ENCODE measurements at regions not wholly inside any gene's neighbourhood (a gene's known extent, or its start where the extent isn't known, plus 50 kb on each side); places are given as distances from the start of the nearest gene placed in this dataset.
"Not testable (repeated sequence)": the region's sequence is repeated elsewhere in the genome, so short reads cannot be mapped to it uniquely, and the experiment has no call there.

DNA sequence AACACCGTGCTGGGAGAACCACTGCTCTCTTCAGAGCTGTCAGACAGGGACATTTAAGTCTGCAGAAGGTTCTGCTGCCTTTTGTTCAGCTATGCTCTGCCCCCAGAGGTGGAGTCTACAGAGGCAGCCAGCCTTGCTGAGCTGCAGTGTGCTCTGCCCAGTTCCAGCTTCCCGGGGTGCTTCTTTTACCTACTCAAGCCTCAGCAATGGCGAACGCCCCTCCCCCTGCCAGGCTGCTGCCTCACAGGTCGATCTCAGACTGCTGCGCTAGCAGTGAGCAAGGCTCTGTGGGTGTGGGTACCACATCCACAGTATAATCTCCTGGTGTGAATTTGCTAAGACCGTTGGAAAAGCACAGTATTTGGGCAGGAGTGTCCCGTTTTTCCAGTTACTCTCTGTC lies 133.1 kb upstream of the PHYHIPL start:
- not testable (repeated sequence) for DNase-seq (ENCODE audit: low spot score)

DNA sequence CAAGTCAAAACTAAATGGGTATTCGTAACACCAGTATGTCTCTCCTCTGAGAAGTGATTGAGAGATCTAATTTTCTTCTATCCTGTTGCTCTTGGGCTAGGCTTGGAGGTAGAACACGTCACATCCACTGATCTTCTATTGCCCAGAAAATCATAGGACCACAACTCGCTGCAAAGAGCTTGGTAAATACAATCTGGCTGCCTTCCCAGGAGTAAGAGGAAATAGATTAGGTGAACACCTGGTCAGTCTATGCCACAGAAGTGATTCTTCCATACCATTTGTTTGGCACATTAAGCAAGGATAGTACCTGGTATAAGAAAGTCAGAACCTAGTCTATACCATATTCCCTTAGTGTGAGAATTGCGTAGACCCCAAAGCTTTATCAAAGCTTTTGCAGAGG lies 129.3 kb upstream of the PHYHIPL start:
- DNase-seq (ENCODE audit: low spot score) = no peak

DNA sequence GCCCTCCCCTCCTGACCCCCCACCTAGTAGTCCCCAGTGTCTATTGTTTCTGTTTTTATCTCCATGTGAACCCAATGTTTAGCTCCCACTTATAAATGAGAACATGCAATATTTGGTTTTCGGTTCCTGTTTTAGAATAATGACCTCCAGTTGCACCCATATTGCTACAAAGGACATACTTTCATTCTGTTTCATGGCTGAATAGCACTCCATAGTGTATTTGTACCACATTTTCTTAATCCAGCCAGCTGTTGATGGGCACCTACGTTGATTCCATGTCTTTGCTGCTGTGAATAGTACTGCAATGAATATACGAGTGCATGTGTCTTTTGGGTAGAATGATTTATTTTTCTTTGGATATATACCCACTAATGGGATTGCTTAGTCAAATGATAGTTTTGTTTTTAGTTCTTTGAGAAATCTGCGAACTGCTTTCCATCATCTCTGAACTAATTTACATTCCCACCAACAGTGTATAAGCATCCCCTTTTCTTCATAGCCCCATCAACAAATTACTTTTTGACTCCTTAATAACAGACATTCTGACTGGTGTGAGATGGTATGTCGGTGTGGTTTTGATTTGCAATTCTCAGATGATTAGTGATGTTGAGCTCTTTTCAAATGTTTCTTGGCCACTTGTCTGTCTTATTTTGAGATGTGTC lies 128.4 kb upstream of the PHYHIPL start:
- DNase-seq (ENCODE audit: low spot score) = no peak

DNA sequence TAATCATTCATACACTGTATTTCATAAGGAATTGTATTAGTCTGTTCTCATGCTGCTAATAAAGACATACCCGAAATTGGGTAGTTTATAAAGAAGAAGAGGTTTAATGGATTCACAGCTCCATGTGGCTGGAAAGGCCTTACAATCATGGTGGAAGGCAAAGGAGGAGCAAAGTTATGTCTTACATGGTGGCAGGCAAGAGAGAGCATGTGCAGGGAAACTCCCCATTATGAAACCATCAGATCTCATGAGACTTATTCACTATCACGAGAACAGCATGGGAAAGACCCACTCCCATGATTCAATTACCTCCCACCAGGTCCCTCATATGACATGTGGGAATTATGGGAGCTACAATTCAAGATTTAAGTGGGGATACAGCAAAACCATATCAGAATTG lies 122.9 kb upstream of the PHYHIPL start:
- not testable (repeated sequence) for DNase-seq (ENCODE audit: low spot score)

DNA sequence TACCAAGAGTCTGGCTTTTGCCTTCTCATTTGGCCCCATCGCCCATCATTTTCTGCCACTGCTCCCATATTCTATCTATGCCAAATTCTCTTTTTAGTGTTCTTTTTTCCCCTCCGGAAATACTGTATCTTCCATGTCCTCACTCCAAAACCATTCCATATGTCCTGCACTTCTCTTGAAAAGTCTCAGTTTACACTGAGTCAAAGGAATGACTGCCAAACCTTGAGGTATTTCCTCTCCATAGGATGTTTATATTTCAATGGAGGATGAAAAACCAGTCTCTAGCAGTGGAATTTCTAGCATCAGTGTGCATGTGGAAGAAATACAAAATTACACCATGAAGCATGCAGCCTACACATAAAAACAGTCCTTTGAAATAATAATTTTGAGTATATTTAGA lies 121.4 kb upstream of the PHYHIPL start:
- no peak for DNase-seq (ENCODE audit: low spot score)

DNA sequence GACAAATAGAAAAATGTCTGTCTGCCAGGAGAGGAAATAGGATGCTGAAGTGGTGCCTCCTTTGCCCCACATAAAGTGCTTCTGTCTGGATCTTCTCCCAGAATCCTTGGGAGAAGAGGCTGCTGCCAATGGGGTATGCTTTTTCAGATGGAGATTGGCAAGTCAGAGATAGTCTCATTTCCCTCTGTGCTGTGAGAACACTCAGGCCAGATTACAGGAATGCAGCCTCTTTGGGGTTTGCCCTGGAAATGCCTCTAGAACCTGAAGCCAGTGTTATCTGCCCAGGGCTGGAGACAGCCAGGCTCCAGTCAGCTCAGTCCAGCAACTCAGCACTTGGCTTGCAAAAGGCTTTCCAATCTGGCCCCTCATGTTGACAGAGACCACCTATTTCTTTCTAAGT lies 119.1 kb upstream of the PHYHIPL start:
- no peak for DNase-seq (ENCODE audit: low spot score)

DNA sequence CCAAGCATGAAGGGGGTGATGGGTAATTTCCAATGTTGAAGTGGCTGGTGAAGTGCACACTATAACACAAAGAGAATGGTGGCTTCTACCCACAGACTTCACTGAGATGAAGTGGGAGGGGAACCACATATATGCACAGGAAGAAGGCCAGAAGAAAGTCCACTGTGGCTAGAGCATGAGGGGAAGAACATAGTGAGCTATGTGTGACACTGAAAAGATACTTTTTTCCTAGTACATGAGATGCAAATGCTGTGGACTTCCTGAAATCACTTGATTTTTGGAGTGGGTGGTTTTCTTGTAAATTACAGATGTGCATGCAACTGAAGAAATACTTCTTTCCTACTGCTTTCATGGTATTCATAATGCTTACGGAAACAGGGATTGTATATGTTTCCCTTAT lies 115.6 kb upstream of the PHYHIPL start:
- DNase-seq (ENCODE audit: low spot score) = no peak

DNA sequence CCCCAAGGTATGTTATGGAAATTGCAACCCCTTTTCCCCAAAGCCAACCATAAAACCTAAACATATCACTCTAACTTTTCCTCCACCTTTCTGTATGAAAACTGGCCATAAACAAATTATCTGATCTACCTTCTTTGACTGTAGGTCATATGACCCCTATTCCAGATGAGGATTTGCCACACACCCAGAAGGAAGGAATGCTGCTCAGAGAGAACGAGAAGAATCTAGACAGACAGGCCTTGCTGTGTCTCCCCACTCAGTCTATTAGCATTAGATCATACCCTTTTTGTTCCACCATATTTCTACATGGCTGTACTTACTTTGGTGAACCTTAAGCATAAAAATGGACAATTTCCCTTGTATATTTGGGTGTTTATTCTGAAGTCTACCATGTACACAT lies 113.0 kb upstream of the PHYHIPL start:
- DNase-seq (ENCODE audit: low spot score) = no peak

DNA sequence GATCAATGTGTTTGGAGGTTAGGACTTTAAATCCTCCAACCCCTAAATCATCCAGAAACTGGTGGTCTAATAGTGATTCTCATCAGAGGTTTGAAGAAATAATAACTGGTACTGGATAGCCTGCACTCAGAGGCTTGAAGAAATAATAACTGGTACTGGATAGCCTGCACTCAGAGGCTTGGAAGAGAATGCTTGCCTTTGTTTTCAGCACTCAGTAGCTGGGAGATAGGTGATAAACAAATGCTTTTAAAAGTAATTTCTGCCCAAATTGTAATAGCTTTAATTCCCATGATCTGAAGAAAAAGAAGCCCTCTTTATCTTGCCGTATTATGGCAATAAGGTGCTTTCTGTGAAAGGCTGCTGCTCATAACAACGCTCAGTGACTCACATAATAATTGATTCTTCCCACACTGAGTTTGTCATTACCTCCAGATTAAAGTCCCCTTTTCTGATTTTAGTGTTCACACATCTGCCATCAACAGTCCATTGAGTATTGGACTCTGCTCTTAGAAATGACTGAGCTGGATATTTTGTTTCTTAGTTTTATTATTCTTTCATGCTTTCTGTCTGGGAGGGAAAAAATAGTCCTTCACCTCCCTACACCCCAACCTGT lies 112.3 kb upstream of the PHYHIPL start:
- DNase-seq (ENCODE audit: low spot score) = no peak

DNA sequence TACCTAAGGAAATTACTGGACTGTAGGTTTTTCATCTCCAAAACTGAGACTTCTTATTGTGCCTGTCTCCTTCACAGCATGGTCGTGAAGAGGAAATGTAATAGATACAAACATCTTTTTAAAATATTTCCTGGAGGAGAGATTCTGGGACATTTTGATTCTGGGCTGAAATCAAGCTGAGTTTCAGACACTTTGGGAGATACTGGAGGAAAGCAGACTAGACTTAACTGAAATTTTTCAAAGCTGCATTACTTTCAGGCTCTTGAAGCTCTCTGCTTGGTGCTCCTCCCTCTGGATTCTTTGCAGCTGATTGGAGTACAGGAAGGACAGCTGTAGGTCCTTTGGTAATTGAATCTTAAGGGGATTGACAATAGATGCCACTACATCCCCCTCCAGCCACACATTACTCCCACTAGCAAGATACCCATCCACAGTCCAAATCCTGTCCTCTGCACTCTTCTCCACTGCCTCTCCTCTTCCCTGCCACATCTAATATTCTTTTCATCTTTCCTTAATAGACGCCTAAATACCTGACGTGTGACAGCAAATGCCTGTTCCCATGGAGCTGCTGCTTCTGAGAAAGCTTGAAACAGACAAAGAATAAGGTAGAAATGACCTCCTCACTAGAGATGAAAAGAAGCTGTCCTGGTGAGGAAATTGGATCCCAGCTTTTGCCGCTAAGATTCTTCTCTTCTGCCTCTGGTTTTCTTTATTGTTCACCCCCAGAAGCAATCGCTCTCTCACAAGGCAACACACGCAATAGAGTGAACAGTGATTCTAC lies 111.5 kb upstream of the PHYHIPL start:
- DNase-seq (ENCODE audit: low spot score) = no peak

DNA sequence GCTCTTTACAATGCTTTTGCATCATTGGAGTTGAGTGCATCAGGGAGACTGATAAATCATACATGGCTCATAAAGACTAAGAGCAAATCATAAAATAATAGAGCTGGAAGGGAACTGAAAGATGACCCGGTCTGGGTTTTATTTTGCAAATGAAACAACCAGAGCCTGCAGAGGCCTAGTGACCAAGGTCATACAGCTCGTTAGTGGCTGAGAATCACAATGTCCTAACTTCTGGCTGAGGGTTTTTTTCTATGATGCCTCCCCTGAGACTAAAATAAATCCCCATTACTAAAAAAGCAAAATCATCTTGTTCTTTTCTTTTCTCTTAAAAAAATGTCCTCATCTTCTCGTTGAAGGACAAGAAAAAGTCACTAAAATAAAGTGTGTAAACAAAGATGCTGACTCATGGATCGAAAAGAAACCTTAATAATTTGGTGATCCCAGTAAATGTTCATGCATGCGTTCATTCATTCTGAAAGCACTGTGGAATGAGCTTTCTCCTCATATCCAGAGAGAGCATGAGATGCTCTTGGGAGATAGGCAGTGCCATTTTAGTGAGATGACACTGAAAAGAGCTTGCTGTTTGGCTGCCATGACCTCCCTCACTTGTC lies 107.8 kb upstream of the PHYHIPL start:
- no peak for DNase-seq (ENCODE audit: low spot score)

DNA sequence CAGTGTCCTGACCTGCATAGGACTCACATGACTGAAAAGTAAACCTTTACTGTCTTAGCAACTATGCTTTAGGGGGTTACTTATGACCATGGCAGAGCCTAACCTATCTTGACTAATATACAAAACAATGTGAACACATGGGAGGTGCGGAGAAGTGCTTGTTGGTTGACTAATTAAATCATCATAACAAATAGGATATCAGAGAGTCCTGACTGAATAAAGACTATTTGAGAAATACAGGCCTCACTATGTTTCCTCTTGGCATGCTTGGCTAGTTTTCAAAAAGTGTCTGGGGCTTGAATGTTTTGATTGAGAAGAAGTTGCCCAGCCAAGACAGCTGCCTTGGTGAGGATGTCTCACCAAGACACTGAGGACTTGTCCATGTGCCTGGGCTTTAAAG lies 104.4 kb upstream of the PHYHIPL start:
- no peak for DNase-seq (ENCODE audit: low spot score)

DNA sequence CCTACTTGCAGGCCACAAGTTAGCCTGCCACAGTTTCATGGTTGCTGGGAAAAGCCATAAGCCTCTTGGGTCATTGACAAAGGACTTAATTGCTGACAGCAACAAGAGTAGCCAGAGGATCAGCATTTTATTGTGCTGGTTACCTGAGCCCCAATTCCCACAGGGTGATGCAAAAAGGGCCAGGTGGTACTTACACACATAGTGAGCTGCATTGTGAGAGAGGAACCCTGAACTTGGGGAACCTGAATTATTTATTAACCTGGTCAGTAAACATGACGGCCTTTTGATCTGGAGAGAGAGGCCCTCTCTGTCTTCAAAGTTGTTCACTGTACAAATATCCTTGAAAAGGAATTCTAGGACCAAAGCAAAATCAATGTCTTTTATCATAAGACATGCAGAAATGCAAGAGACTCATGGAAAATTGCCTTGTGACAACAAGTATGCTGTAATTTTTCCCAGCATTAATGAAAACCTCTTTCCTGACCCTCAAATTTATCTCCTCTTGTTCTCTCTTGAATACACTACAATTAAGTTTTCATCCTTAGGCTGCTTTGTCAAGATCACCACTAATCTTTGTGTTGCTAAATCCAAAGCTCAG lies 102.9 kb upstream of the PHYHIPL start:
- no peak for DNase-seq (ENCODE audit: low spot score)

DNA sequence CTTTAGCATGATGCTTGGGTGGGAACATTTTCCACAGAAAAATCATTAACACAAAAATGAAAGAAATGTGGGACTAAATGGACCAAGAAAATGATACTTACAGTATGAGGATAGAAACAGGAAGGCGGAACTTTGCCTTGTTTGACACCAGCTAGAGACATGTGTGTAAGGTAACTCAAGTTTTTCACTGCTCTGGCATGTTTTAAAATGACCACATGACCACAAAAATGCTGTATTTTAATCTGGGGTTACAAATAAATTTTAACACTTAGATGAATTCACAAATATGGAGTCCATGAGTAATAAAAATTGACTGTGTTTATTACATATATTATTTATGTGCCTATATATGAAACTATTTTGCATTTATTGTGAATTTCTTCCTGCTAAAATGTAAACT lies 100.9 kb upstream of the PHYHIPL start:
- DNase-seq (ENCODE audit: low spot score) = no peak

DNA sequence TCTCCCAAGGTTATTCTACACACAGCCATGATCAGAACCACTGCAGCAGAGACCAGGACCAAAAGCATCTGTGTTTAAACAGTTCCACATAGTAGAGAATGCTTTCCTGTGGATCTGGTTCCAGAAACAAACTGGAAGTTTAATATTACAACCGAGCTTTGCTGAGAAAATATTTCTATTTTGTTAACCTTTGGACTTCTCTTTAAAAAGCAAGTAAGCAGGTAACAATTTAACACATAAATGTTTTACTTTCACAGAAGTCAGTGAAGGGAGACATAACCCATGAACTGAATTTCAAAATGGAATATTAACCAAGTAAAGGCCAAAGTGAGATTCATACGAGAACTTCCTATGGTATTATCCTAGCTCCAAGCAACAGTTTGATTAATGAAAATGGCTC lies 98.6 kb upstream of the PHYHIPL start:
- DNase-seq (ENCODE audit: low spot score) = no peak

DNA sequence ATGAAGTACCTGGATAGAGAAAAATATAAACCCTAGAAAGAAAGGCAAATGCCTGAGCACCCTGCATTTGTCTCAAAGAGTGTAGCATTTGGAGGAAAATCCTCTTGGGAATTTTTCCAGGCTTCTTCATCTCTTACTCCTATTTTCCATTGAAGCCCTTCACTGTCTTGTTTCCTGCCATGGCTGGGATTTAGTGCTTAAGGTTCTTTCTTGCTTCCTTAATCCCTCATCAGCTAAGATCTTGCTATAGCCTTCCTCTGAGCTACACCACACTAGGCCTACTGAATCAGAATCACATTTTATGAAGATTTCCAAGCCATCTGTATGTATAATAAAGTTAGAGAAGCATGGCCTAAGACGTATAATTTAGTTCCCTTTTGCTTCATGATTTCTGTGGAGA lies 97.5 kb upstream of the PHYHIPL start:
- DNase-seq (ENCODE audit: low spot score) = no peak

DNA sequence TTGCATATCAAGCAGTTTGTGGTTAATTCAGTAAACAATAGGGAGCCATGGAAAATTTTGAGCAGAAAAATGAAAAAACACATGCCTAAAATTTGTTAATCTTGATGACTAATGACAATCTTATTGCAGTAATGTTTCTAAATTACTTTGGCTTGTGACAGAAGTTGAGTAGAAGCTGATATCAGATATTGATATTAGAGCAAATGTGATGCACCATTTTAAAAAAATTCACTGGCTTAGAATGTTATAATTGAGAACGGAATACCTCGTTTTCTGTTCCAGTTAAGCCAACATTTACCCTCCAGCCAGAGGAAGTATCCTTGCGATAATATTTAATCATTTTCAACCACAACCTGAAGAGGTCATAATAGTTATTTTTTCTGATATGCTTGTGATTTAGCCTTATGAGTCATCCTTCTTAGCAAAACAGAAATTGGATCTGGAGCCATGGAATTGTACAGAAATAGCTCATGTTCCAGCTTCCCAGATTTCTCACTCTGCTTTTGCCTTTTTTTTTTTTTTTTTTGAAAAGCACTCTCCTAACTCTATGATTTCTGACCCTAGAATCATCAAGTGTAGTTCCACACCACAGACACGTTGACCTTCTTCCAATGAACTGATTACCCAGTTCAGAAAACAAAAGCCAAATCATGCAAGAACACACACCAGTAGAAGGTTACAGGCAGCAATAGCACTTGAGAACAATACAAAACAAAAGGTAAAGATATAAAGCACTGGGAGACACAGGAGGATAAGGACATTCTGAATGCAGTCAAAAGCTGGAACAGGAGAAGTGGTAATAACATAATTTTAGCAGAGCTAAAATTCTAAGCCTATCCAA lies 96.8 kb upstream of the PHYHIPL start:
- peak; percentile 53 for DNase-seq (ENCODE audit: low spot score)

DNA sequence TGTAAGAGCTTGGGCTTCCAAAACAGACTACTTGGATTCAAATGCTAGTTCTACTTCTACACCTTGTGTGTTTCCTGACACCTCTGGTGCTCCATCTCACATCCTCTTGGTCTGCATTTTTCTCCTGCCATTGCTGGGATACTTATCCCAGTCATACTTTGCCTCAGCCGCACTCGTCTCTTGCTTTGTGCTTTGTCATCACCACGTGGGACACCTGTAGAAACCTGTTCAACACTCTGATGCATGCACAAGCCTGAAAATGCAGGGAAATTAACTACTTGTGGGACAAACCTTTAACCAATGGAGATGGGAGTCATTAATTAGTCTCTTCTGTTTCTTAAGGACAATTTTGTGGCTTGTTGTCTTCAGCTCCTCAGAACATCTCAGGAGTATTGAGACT lies 94.2 kb upstream of the PHYHIPL start:
- no peak for DNase-seq (ENCODE audit: low spot score)

DNA sequence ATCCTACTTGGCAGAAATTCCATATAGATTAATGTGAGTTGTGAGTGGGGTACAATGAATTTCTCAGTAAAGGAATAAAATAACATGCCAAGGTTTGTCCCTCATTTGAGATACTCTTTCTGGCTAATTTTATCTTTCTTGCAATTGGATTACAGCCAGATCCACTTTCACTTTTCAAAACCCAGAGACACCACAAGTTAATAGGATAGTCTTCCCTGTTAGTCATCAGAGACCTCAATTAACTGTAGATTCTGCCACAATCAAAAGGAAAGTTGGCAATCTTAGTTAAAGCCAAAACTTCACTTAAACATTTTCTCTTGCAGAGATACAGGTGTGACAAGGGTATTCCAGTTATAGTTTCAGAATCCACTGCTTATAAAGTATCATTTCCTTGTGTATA lies 91.4 kb upstream of the PHYHIPL start:
- DNase-seq (ENCODE audit: low spot score) = no peak

DNA sequence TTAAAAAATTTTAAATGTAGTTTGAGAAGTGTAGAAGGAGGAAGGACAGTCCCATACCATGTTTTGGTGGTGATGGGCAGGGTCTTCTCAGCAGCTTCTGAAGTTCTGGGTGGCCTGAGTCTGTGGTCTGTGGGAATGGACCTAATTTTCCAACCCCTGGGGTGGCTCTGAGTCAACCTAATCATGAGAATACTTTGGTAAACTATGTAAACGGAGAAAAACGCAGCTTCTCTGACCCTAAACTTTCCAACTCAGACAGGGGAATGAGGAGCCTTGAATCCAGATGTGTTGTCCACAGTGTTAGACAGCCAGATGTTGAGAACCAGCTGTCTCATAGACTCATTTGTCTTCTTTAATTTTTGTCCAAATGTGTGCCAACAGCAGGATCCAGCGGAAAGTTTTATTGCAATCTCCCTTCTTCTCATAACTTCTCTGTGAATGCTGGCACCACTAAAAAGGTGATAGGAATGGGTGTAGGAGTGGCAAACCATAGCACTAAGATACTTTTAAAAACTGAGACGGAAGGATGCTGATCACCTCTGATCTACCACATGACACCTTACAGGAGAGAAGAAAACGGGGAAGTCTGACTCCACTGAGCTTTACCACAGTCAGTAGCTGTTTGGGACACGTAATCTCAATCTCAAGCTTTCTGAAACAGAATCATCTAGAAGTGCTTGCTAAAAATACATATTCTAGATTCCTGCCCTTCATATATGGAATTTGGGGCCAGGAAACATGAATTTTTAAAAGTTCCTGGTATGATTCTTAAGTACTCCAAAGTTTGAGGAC lies 90.5 kb upstream of the PHYHIPL start:
- DNase-seq (ENCODE audit: low spot score) = no peak

DNA sequence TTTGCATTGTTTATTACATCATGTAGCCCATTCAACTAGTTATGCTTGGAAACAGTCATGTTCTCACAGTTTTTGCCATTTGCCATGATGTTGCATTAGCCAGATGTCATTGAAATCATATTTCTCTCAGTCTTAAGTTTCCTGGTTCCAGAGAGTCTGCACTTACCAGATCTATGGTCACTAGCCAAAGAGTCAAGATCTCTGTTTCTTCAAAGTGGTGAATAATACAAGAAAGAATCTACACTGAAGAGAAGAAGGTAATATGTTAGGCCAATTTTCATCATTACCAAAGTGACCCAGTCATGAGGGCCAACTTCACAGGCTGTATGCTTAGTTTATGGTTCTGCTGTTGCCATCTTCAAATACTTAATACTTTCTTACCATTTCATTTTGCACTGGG lies 89.0 kb upstream of the PHYHIPL start:
- DNase-seq (ENCODE audit: low spot score) = no peak

All from AG20443 (cell line).